ENCODE measurements at regions not wholly inside any gene's neighbourhood (a gene's known extent, or its start where the extent isn't known, plus 50 kb on each side); places are given as distances from the start of the nearest gene placed in this dataset.

- no peak for DNase-seq
Measured at GRCh38 chr15:25557926-25558325, 119.1 kb upstream of the UBE3A start.

GRCh38 chr15:25556136-25556535, 117.3 kb upstream of the UBE3A start:
- DNase-seq, result no peak

GRCh38 chr15:25554640-25555039, 115.8 kb upstream of the UBE3A start:
- DNase-seq, result no peak

- DNase-seq, result no peak
Measured at GRCh38 chr15:25548600-25548999, 109.8 kb upstream of the UBE3A start.

GRCh38 chr15:25545889-25546288, 107.1 kb upstream of the UBE3A start:
- no peak for DNase-seq

- no peak for DNase-seq
Measured at GRCh38 chr15:25545017-25545416, 106.2 kb upstream of the UBE3A start.

GRCh38 chr15:25544076-25544475, 105.3 kb upstream of the UBE3A start:
- DNase-seq, result no peak

GRCh38 chr15:25543196-25543595, 104.4 kb upstream of the UBE3A start:
- peak; percentile 51 for DNase-seq

GRCh38 chr15:25541228-25541627, 102.4 kb upstream of the UBE3A start:
- DNase-seq, result no peak

- no peak for DNase-seq
Measured at GRCh38 chr15:25536801-25537611, 98.2 kb upstream of the UBE3A start.

- no peak for DNase-seq
Measured at GRCh38 chr15:25535866-25536265, 97.0 kb upstream of the UBE3A start.

GRCh38 chr15:25534293-25534692, 95.5 kb upstream of the UBE3A start:
- no peak for DNase-seq

- DNase-seq, result no peak
Measured at GRCh38 chr15:25532269-25533140, 93.7 kb upstream of the UBE3A start.

- no peak for DNase-seq
Measured at GRCh38 chr15:25529774-25530173, 91.0 kb upstream of the UBE3A start.

GRCh38 chr15:25527118-25527517, 88.3 kb upstream of the UBE3A start:
- no peak for DNase-seq

- no peak for DNase-seq
Measured at GRCh38 chr15:25525741-25526140, 86.9 kb upstream of the UBE3A start.

GRCh38 chr15:25515633-25516032, 76.8 kb upstream of the UBE3A start:
- DNase-seq, result no peak

- no peak for DNase-seq
Measured at GRCh38 chr15:25514522-25514921, 75.7 kb upstream of the UBE3A start.

- DNase-seq, result no peak
Measured at GRCh38 chr15:25512957-25513356, 74.1 kb upstream of the UBE3A start.

- DNase-seq, result no peak
Measured at GRCh38 chr15:25510146-25510545, 71.3 kb upstream of the UBE3A start.

GRCh38 chr15:25509703-25510102, 70.9 kb upstream of the UBE3A start:
- DNase-seq, result no peak

GRCh38 chr15:25508369-25509002, 69.7 kb upstream of the UBE3A start:
- peak; percentile 29 for DNase-seq

- no peak for DNase-seq
Measured at GRCh38 chr15:25504307-25504706, 65.5 kb upstream of the UBE3A start.

Measured in hindlimb muscle (tissue), 1 donor.